GM12878 (cell line): ENCODE measurements at regions not wholly inside any gene's neighbourhood (a gene's known extent, or its start where the extent isn't known, plus 50 kb on each side); places are given as distances from the start of the nearest gene placed in this dataset.

Experiments
- BRCA1 ChIP-seq: IDR thresholded peaks from 2 replicates; pipeline ENCODE4 v1.6.1; 2011; ENCODE audit warnings: low read depth, low read length, improper control_type of control experiment
- CTCF ChIP-seq, 3 experiments: IDR thresholded peaks in 2 of 3; conservative IDR thresholded peaks in 1 of 3; 2 replicates each; pipeline ENCODE4 v1.5.1; 2011; ENCODE audit warnings: low read depth in 3 of 3, low read length in 3 of 3, mild to moderate bottlenecking in 3 of 3, control low read depth in 2 of 3, moderate library complexity in 2 of 3, inconsistent platforms in 1 of 3, mixed read lengths in 1 of 3; ENCODE audit not compliant: control insufficient read depth in 2 of 3, insufficient read depth in 1 of 3; ENCODE audit errors: extremely low read depth in 1 of 3
- EGR1 ChIP-seq, 2 experiments: IDR thresholded peaks; 1 replicate in 1 of 2; 2 replicates in 1 of 2; pipeline ENCODE4 v1.6.1; 2011 to 2012; ENCODE audit warnings: low read depth in 2 of 2, low read length in 2 of 2, borderline replicate concordance in 1 of 2, mild to moderate bottlenecking in 1 of 2, moderate library complexity in 1 of 2
- EP300 ChIP-seq, 2 experiments: fragments of 150-350 bp in 1 of 2; IDR thresholded peaks; 2 replicates each; pipeline ENCODE4 v1.6.1; 2011 to 2012; ENCODE audit warnings: low read depth in 2 of 2, low read length in 2 of 2, borderline replicate concordance in 1 of 2, improper control_type of control experiment in 1 of 2, inconsistent platforms in 1 of 2; ENCODE audit not compliant: control insufficient read depth in 1 of 2
- FOXM1 ChIP-seq: IDR thresholded peaks from 2 replicates; pipeline ENCODE4 v1.6.1; 2012; ENCODE audit warnings: low read depth, mild to moderate bottlenecking, inconsistent platforms, low read length, moderate library complexity
- PAX5 ChIP-seq: IDR thresholded peaks from 2 replicates; pipeline ENCODE4 v1.6.1; 2011; ENCODE audit warnings: low read depth, low read length, borderline replicate concordance
- POLR2A ChIP-seq: IDR thresholded peaks from 2 replicates; pipeline ENCODE4 v1.6.1; 2011; ENCODE audit warnings: low read depth, mild to moderate bottlenecking, low read length
- POU2F2 ChIP-seq: IDR thresholded peaks from 3 replicates; pipeline ENCODE4 v1.6.1; 2011; ENCODE audit warnings: low read depth, mild to moderate bottlenecking, low read length, borderline replicate concordance
- TCF7 ChIP-seq: IDR thresholded peaks from 2 replicates; pipeline ENCODE4 v1.6.1; 2014; ENCODE audit warnings: antibody characterized with exemption, borderline replicate concordance
- ZBTB4 ChIP-seq: fragments of 450-650 bp; formaldehyde crosslinking; IDR thresholded peaks from 2 replicates; pipeline ENCODE4 v1.4.0; 2022; ENCODE audit warnings: mild to moderate bottlenecking, moderate library complexity
- ZNF24 ChIP-seq: fragments of 450-650 bp; IDR thresholded peaks from 2 replicates; pipeline ENCODE4 v1.6.1; 2017; ENCODE audit warnings: antibody characterized with exemption, mild to moderate bottlenecking
- TF ChIP-seq, protein P1 (sequence below): IDR thresholded peaks from 2 replicates; pipeline ENCODE4 v1.6.1; 2012; ENCODE audit warnings: low read depth, low read length, improper control_type of control experiment

DNA sequence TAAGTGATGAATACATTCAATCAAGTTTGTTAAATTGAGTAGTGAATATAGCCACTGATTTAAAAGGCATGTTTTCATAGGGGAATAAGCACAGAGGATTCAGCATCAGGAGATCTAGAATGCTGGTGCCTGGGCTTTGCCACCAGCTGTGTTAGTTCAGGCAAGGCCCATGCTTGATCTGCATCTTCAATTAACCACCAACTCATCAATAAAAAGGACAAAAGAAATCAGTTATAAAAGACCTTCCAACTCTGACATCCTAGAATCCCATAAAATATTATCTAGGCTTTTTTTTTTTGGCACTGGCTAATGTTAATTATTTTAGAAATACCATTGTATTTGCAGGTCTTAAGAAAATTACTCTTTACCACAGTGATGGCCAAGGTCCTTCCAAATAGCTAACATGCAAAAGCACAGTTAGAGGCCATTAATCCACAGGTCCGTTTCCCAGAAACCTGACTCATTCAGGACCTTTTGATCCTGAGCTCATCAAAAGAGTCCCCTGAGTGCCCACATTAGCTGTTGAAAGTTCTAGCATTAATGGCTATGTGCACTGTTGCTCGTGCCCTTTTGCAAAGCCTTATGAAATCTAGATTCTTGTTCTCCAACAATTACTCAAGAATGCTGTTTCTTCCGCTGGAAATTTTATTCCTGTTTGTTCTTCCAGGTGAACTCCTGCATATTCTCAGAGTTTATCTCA lies 170.0 kb downstream of the CYRIA start:
- no peak for TF ChIP-seq EP300 (IDR thresholded peaks at IDR 0.05; ENCODE audit: borderline replicate concordance in 1 of 2, control insufficient read depth in 1 of 2, low read depth in 2 of 2, low read length in 2 of 2)
- no peak for TF ChIP-seq CTCF (IDR thresholded peaks at IDR 0.05 in 2 of 3, conservative IDR thresholded peaks at IDR 0.05 in 1 of 3; ENCODE audit: control insufficient read depth in 2 of 3, extremely low read depth in 1 of 3, insufficient read depth in 1 of 3, low read depth in 3 of 3, low read length in 3 of 3)
- no peak for TF ChIP-seq BRCA1
- no peak for TF ChIP-seq POLR2A
- TF ChIP-seq FOXM1: no peak
- TF ChIP-seq, protein P1, sequence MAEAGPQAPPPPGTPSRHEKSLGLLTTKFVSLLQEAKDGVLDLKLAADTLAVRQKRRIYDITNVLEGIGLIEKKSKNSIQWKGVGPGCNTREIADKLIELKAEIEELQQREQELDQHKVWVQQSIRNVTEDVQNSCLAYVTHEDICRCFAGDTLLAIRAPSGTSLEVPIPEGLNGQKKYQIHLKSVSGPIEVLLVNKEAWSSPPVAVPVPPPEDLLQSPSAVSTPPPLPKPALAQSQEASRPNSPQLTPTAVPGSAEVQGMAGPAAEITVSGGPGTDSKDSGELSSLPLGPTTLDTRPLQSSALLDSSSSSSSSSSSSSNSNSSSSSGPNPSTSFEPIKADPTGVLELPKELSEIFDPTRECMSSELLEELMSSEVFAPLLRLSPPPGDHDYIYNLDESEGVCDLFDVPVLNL: no peak
- TF ChIP-seq EGR1 (IDR thresholded peaks at IDR 0.05; ENCODE audit: borderline replicate concordance in 1 of 2, low read depth in 2 of 2, low read length in 2 of 2): no peak
- no peak for TF ChIP-seq ZBTB4 (CRISPR knock-in tag)
- no peak for TF ChIP-seq PAX5
- TF ChIP-seq ZNF24: no peak
- TF ChIP-seq TCF7: no peak
- TF ChIP-seq POU2F2: no peak
